CMK (cell line): ENCODE measurements at regions not wholly inside any gene's neighbourhood (a gene's known extent, or its start where the extent isn't known, plus 50 kb on each side); places are given as distances from the start of the nearest gene placed in this dataset.
A peak's percentile ranks its signal among the peaks of the same experiment; 100 is the strongest.

Source experiments
- DNase-seq: peaks from one replicate; pipeline ENCODE4 v3.0.0-alpha.2; 2010; ENCODE audit warnings: low read depth

DNA sequence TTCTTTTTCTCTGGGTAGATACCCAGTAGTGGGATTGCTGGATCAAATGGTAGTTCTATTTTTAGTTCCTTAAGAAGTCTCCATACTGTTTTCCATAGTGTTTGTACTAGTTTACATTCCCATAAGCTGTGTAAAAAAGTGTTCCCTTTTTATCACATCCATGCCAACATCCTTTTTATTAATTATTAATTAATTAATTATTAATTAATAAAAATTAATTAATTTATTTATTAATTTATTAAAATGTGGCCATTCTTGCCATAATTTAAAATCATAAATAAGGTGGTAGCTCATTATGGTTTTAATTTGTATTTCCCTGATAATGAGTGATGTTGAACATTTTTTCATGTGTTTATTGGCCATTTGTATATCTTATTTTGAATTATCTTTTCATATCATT lies 173.9 kb upstream of the FOXN2 start:
- DNase-seq: no peak

- DNase-seq: peak; percentile 52
Observed at GRCh38 chr2:48144777-48145176, 169.7 kb upstream of the FOXN2 start.

DNA sequence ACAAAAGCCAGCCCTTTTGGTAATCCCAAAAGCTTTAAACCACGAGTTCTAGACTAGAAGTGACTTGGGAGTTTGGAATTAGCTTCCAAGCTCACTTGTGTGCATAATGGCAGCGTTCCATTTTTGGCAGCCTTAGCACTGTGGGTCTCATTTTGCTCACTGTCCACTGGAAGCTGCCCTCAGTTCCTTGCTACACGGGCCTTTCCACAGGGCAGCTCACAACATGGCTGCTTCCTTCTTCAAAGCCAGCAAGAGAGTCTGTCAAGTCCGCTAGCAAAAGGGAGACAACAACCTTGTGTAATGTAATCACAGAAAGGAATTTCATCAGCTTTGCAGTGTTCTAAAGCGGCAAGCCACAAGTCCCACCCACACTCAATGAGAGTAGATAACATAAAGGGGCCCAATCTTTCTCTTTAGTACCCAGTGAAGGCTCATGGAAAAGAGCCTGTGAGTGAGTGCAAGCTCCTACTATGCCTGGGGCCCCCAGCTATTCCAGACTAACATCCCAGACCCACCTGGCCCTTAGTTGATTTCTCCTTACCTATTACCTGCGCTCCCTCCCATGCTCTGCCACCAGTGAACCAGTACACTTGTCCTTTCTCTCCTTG lies 168.5 kb upstream of the FOXN2 start:
- peak; percentile 92 for DNase-seq

DNA sequence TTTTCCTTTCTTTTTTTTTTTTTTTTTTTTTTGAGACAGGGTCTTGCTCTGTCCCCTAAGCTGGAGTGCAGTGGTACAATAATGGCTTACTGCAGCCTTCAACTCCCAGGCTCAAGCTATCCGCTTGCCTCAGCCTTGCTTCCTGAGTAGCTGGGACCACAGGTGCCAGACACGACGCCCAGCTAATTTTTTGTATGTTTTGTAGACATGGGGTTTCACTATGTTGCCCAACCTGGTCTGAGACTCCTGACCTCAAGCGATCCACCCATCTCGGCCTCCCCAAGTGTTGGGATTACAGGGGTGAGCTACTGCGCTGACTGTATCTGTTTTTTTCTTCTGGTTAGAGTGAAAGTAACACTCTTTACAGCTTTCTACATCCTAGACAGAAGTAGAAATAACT lies 167.9 kb upstream of the FOXN2 start:
- no peak for DNase-seq

- no peak for DNase-seq
Observed at GRCh38 chr2:48147719-48148118, 166.8 kb upstream of the FOXN2 start.

DNA sequence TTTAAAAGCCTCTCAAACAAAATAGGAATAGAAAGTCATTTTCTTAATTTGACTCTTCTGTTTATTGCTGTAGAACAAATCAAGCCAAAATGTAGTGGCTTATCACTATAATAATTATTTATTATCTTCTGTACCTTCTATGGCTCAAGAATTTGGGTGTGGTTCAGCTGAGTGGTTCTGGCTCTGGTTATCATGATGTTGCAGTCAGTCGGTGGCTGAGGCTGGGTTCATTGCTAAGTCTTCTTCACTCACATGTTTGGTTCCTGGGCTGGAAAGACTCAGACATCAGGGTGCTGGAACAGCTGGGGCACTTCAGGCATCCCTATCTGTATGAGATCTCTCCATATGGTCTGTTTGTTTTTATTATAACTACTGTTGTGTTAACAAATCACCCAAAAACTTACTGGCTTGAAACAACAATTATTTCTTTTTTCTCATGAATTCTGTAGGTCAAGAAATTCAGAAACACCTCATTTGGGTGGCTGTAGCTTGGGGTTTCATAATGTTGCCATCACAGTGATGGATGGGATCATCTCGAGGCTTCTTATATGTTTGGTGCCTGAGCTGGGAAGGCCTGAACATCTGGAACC lies 165.5 kb upstream of the FOXN2 start:
- DNase-seq: peak; percentile 98

- no peak for DNase-seq
Observed at GRCh38 chr2:48157150-48157549, 157.3 kb upstream of the FOXN2 start.

DNA sequence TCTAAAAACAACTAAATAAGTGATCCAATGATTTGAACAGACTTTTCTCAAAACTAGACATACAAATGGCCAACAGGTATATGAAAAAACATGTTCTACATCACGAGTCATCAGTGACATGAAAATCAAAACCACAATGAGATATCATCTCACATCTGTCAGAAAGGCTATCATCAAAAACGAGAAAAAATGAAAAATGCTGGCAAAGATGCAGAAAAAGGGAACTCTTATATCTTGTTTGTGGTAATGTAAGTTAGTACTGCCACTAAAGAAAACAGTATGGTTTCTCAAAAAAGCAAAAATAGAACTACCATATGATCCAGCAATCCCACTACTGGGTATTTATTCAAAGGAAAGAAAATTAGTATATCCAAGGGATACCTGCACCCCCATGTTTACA lies 152.9 kb upstream of the FOXN2 start:
- no peak for DNase-seq

DNA sequence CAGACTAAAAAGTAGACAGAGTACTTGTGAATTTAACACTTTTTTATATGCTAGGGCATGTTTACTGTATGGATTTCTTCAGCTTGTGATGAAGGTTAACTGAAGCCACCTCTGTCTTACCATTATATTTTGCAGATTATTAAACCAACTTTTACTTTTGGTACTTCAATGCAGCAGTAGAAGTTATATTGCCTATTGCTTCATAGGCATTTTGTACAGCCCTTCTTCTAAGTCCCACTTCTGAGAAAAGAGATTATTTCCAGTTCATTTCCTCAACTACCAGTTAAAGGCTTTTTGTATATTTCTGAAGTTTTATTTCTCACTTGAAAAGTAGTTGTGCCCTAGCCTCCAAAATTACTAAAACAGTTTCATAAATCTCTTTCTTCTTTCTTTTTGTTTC lies 151.7 kb upstream of the FOXN2 start:
- DNase-seq: no peak

DNA sequence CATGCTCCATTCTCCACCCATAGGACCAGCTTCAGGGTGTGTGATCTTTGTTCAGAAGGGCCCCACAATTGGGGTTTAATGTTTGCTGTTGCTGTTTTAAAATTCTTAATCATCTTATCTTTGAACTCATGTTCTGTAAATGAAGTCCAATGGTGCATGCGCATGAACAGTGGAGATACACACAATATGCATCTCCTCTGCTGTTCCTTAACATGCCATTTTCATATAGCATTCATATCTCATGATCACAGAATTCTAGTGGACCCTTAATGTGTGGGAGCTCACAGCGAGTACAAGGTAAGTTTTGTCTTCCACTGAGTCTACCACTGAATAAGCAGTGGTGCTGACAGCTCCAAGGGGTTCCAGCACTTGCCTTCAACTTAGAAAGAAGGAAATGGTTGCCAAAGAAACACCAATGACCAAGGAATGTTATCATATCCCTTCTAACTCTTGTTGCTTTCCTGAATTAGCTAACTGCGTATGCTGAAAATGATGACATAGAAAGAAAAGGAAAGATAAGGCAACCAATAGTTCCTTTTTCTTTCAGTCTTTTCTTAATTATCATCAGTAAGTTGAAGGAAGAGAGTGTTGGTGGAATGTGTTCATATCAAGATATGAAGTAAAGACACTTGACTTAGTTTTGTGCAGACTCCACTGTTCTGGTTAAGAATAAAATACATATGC lies 149.3 kb upstream of the FOXN2 start:
- DNase-seq: peak; percentile 52

DNA sequence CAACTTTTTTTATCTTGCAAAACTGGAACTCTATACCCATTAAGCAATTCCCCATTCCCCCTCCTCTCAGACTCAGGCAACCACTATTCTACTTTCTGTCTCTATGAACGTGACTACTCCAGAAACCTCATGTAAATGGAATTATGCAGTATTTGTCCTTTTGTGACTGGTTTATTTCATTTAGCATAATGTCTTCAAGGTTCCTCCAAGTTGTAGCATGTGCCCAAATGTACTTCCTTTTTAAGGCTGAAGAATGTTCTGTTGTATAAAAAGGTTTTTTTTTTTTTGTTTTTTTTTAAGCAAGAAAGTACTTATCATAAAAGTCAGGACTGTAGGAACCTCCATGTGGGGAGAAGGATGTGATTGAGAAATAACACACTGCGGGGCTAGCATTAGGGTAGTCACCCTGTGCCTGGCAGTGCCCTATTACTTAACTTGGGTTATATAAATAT lies 145.3 kb upstream of the FOXN2 start:
- DNase-seq: no peak

DNA sequence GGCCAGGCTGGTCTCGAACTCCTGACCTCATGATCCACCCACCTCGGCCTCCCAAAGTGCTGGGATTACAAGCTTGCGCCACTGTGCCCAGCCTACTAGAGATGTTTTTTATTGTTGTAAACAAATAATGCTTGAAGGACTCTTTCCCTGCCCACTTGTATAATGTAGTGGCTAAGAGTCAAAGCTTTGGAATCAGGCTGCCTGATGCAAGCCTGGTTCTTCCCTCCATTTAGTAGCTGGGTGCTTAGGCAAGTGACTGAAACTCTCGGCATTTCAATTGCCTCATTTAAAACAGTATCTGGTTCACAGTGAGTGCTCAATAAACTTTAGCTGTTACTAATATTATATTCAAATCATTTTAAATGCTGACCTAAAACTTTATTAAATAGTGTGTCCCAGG lies 144.2 kb upstream of the FOXN2 start:
- no peak for DNase-seq

- DNase-seq: no peak
Observed at GRCh38 chr2:48173141-48173540, 141.3 kb upstream of the FOXN2 start.

DNA sequence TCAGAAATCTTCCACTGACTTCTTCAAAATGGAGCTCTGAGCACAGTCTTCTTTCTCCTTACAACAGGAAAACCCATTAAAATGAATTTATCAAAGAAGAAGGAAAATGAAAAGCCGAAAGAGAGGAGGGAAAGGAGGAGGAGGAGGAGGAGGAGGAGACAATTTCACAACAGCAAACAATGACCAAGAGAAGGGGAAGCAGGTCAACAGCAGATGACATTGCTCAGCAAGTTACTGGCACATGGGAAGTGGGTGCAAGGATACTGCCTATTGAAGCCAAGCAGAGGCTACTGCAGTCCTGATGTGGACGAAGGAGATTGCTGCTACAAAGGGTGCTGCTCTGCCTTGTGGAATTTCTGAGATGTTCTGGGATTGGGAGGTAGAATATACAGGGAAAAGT lies 140.0 kb upstream of the FOXN2 start:
- no peak for DNase-seq

DNA sequence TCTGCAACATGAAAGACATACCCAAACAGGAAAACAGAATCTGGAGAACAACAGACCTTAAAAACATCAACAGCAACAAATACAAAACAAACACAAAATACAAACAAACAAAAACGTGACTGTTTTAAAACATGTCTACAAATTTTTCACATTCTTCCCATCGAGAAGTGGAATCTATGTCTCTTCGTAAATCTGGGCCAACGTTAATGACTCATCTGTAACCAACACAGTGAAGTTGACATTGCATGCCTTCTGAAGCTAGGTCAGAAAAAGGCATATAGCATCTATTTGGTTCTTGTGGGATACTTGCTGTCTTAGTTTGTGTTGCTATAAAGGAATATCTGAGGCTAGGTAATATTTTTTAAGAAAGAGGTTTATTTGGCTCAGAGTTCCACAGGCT lies 139.2 kb upstream of the FOXN2 start:
- no peak for DNase-seq

DNA sequence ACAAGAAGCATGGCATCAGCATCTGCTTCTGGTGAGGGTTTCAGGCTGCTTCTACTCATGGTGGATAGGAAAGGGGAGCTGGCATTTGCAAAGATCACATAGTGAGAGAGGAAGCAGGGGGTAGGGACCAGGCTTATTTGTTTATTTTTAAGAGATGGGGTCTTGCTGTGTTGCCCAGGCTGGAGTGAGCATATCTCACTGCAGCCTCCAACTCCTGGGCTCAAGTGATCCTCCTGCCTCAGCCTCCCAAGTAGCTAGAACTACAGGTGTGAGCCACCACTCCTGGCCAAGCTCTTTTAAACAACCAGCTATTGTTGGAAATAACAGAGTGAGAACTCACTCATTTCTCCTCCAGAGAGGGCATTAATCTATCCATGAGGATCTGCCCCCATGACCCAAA lies 138.8 kb upstream of the FOXN2 start:
- no peak for DNase-seq

- DNase-seq: no peak
Observed at GRCh38 chr2:48176876-48177275, 137.6 kb upstream of the FOXN2 start.

GRCh38 chr2:48178611-48179010 lies 135.9 kb upstream of the FOXN2 start:
- no peak for DNase-seq

GRCh38 chr2:48180557-48180956 lies 133.9 kb upstream of the FOXN2 start:
- DNase-seq: no peak

GRCh38 chr2:48183276-48183675 lies 131.2 kb upstream of the FOXN2 start:
- DNase-seq: no peak

DNA sequence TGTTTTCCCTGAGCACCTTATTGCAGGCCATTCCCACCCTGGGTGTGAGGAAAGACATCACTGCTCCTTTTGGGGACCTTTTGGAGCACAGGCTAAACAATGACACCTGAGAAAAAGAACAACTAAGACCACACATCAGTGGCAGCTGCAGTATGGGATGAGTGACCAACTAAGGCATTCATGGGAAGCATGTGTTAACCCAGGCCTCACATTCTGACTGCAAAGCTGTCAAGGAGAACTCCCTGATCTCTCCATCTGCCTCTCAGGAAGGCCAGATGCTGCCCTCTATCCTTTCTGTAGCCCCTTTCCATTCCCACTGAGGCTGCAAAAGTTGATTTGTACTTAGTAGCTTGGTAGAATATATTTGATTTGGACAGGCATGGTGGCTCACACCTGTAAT lies 130.5 kb upstream of the FOXN2 start:
- DNase-seq: no peak

- DNase-seq: no peak
Observed at GRCh38 chr2:48187503-48187902, 127.0 kb upstream of the FOXN2 start.

GRCh38 chr2:48189552-48190228 lies 124.8 kb upstream of the FOXN2 start:
- no peak for DNase-seq
